GM19351 (cell line): ENCODE measurements at regions not wholly inside any gene's neighbourhood (a gene's known extent, or its start where the extent isn't known, plus 50 kb on each side); places are given as distances from the start of the nearest gene placed in this dataset.

ENCODE experiments used
- ATAC-seq: cut with Tn5 transposase; IDR thresholded peaks from one replicate; pipeline ENCODE4 v1.9.1; 2021; ENCODE audit warnings: mild to moderate bottlenecking, moderate library complexity; ENCODE audit not compliant: unreplicated experiment

- no peak for ATAC-seq
These were observed 1270.9 kb downstream of the BRD1 start for GRCh38 chr22:48556751-48557150.

- ATAC-seq: no peak
These were observed 1271.5 kb downstream of the BRD1 start for GRCh38 chr22:48556222-48556621.

- ATAC-seq: no peak
These were observed 1272.1 kb downstream of the BRD1 start for GRCh38 chr22:48555606-48556005.

GRCh38 chr22:48554893-48555572, 1272.6 kb downstream of the BRD1 start:
- no peak for ATAC-seq

- ATAC-seq: no peak
These were observed 1273.9 kb downstream of the BRD1 start for GRCh38 chr22:48553694-48554308.

GRCh38 chr22:48553119-48553518, 1274.6 kb downstream of the BRD1 start:
- no peak for ATAC-seq

GRCh38 chr22:48551716-48552268, 1275.9 kb downstream of the BRD1 start:
- ATAC-seq: no peak

GRCh38 chr22:48551061-48551460, 1276.6 kb downstream of the BRD1 start:
- no peak for ATAC-seq

GRCh38 chr22:48548391-48548790, 1279.3 kb downstream of the BRD1 start:
- ATAC-seq: no peak

GRCh38 chr22:48547971-48548370, 1279.7 kb downstream of the BRD1 start:
- ATAC-seq: no peak

GRCh38 chr22:48546653-48547424, 1280.8 kb downstream of the BRD1 start:
- ATAC-seq: no peak

GRCh38 chr22:48545987-48546386, 1281.7 kb downstream of the BRD1 start:
- ATAC-seq: no peak

- no peak for ATAC-seq
These were observed 1286.1 kb downstream of the BRD1 start for GRCh38 chr22:48541401-48542098.

GRCh38 chr22:48539261-48539660, 1288.4 kb downstream of the BRD1 start:
- no peak for ATAC-seq

- ATAC-seq: no peak
These were observed 1289.3 kb downstream of the BRD1 start for GRCh38 chr22:48538291-48538820.

- ATAC-seq: no peak
These were observed 1290.4 kb downstream of the BRD1 start for GRCh38 chr22:48537343-48537680.

- ATAC-seq: no peak
These were observed 1290.9 kb downstream of the BRD1 start for GRCh38 chr22:48536541-48537342.

- no peak for ATAC-seq
These were observed 1291.7 kb downstream of the BRD1 start for GRCh38 chr22:48535868-48536540.

- ATAC-seq: no peak
These were observed 1293.2 kb downstream of the BRD1 start for GRCh38 chr22:48534395-48534958.
